Muscle of leg (tissue), 3 donors: ENCODE measurements at regions not wholly inside any gene's neighbourhood (a gene's known extent, or its start where the extent isn't known, plus 50 kb on each side); places are given as distances from the start of the nearest gene placed in this dataset.
A peak's percentile ranks its signal among the peaks of the same experiment; 100 is the strongest.

Experiments
- DNase-seq: peaks from one replicate; pipeline ENCODE4 v3.0.0; 2013
- H3K27ac ChIP-seq: one replicate; pipeline ENCODE4 v1.5.1; 2013; ENCODE audit warnings: mild to moderate bottlenecking, low read length, control low read depth
- H3K27me3 ChIP-seq: one replicate; pipeline ENCODE4 v1.6.1; 2013; ENCODE audit warnings: low read length; ENCODE audit not compliant: control insufficient read depth, insufficient read depth
- H3K36me3 ChIP-seq: one replicate; pipeline ENCODE4 v1.6.1; 2013; ENCODE audit warnings: low read length; ENCODE audit not compliant: control insufficient read depth, insufficient read depth
- H3K4me1 ChIP-seq: one replicate; pipeline ENCODE4 v1.6.1; 2013; ENCODE audit warnings: low read length; ENCODE audit not compliant: control insufficient read depth, insufficient read depth
- H3K4me3 ChIP-seq: one replicate; pipeline ENCODE4 v1.5.1; 2013; ENCODE audit warnings: low read length, control low read depth
- H3K9me3 ChIP-seq: replicated peaks from 2 replicates; pipeline ENCODE4 v1.6.1; 2013; ENCODE audit warnings: low read depth, low read length; ENCODE audit not compliant: control insufficient read depth
- WGBS: methylation state at CpG from one replicate; pipeline ENCODE4 v1.1.5; 2013; ENCODE audit warnings: missing lambda C conversion rate; ENCODE audit not compliant: insufficient coverage; 5-methylcytosine and 5-hydroxymethylcytosine counted together

- Histone ChIP-seq H3K4me3 (no peak overlapping the region), H3K27ac (no peak overlapping the region)
- no peak for DNase-seq
Measured at GRCh38 chr4:100945789-100946188, 401.5 kb downstream of the PPP3CA start.

GRCh38 chr4:100938698-100939097, 408.6 kb downstream of the PPP3CA start:
- 100% methylated on average over 2 of the region's 2 CpGs for WGBS
- no peak overlapping the region for H3K4me3 ChIP-seq
- no peak overlapping the region for H3K27ac ChIP-seq
- H3K9me3 ChIP-seq: peaks cover 5% of the 10 kb centered on the region
- no peaks in the 10 kb centered on the region for H3K36me3 ChIP-seq
- DNase-seq: no peak
- H3K27me3 ChIP-seq: no peaks in the 10 kb centered on the region
- no peaks in the 10 kb centered on the region for H3K4me1 ChIP-seq

More at GRCh38 chr4:100945789-100946188, 401.5 kb downstream of the PPP3CA start:
- Histone ChIP-seq H3K27me3 (no peaks in the 10 kb centered on the region), H3K9me3 (peaks cover 5% of the 10 kb centered on the region), H3K36me3 (no peaks in the 10 kb centered on the region), H3K4me1 (no peaks in the 10 kb centered on the region)

GRCh38 chr4:100936661-100937375, 410.5 kb downstream of the PPP3CA start:
- Histone ChIP-seq H3K9me3 (no peaks in the 10 kb centered on the region), H3K4me3 (no peak overlapping the region), H3K36me3 (no peaks in the 10 kb centered on the region), H3K27ac (no peak overlapping the region), H3K27me3 (no peaks in the 10 kb centered on the region), H3K4me1 (no peaks in the 10 kb centered on the region)
- DNase-seq: peak; percentile 70
- no CpG with 5 or more reads among the region's 4 CpGs for WGBS

- no peaks in the 10 kb centered on the region for H3K9me3 ChIP-seq
- H3K4me1 ChIP-seq: no peaks in the 10 kb centered on the region
- H3K27ac ChIP-seq: no peak overlapping the region
- no peaks in the 10 kb centered on the region for H3K36me3 ChIP-seq
- no peak overlapping the region for H3K4me3 ChIP-seq
- no peak for DNase-seq
- no peaks in the 10 kb centered on the region for H3K27me3 ChIP-seq
- WGBS: no CpG with 5 or more reads among the region's 1 CpG
Measured at GRCh38 chr4:100935090-100935489, 412.2 kb downstream of the PPP3CA start.

GRCh38 chr4:100933628-100934027, 413.7 kb downstream of the PPP3CA start:
- 15% methylated on average over 2 of the region's 4 CpGs for WGBS

GRCh38 chr4:100929758-100930157, 411.9 kb upstream of the EMCN start:
- no peaks in the 10 kb centered on the region for H3K9me3 ChIP-seq
- H3K27me3 ChIP-seq: no peaks in the 10 kb centered on the region
- H3K36me3 ChIP-seq: no peaks in the 10 kb centered on the region
- no peak overlapping the region for H3K4me3 ChIP-seq
- no peak overlapping the region for H3K27ac ChIP-seq
- no peak for DNase-seq
- H3K4me1 ChIP-seq: no peaks in the 10 kb centered on the region
- no CpG with 5 or more reads among the region's 1 CpG for WGBS

More at GRCh38 chr4:100933628-100934027, 413.7 kb downstream of the PPP3CA start:
- Histone ChIP-seq H3K27me3 (no peaks in the 10 kb centered on the region), H3K4me3 (no peak overlapping the region), H3K9me3 (no peaks in the 10 kb centered on the region), H3K36me3 (no peaks in the 10 kb centered on the region), H3K27ac (no peak overlapping the region), H3K4me1 (no peaks in the 10 kb centered on the region)
- DNase-seq: no peak

GRCh38 chr4:100929135-100929534, 411.3 kb upstream of the EMCN start:
- Histone ChIP-seq H3K27ac (no peak overlapping the region), H3K27me3 (no peaks in the 10 kb centered on the region), H3K36me3 (no peaks in the 10 kb centered on the region), H3K9me3 (no peaks in the 10 kb centered on the region), H3K4me1 (no peaks in the 10 kb centered on the region), H3K4me3 (no peak overlapping the region)
- no peak for DNase-seq
- WGBS: 68% methylated on average over 1 of the region's 1 CpG

- no peak overlapping the region for H3K27ac ChIP-seq
- no peaks in the 10 kb centered on the region for H3K36me3 ChIP-seq
- no CpG with 5 or more reads among the region's 2 CpGs for WGBS
- H3K27me3 ChIP-seq: no peaks in the 10 kb centered on the region
- no peak for DNase-seq
- no peak overlapping the region for H3K4me3 ChIP-seq
- H3K4me1 ChIP-seq: no peaks in the 10 kb centered on the region
- no peaks in the 10 kb centered on the region for H3K9me3 ChIP-seq
Measured at GRCh38 chr4:100926039-100926717, 408.4 kb upstream of the EMCN start.

- Histone ChIP-seq H3K4me1 (no peaks in the 10 kb centered on the region), H3K27ac (no peak overlapping the region), H3K27me3 (no peaks in the 10 kb centered on the region), H3K36me3 (no peaks in the 10 kb centered on the region), H3K4me3 (no peak overlapping the region), H3K9me3 (no peaks in the 10 kb centered on the region)
- 67% methylated on average over 1 of the region's 6 CpGs for WGBS
- DNase-seq: no peak
Measured at GRCh38 chr4:100913685-100914084, 395.9 kb upstream of the EMCN start.

- no peaks in the 10 kb centered on the region for H3K36me3 ChIP-seq
- no peaks in the 10 kb centered on the region for H3K4me1 ChIP-seq
- no peaks in the 10 kb centered on the region for H3K9me3 ChIP-seq
- no peaks in the 10 kb centered on the region for H3K27me3 ChIP-seq
- H3K27ac ChIP-seq: no peak overlapping the region
- H3K4me3 ChIP-seq: no peak overlapping the region
- WGBS: no CpG with 5 or more reads among the region's 3 CpGs
- DNase-seq: no peak
Measured at GRCh38 chr4:100908540-100908939, 390.7 kb upstream of the EMCN start.
